Pancreas (tissue), 10 donors: ENCODE measurements at regions not wholly inside any gene's neighbourhood (a gene's known extent, or its start where the extent isn't known, plus 50 kb on each side); places are given as distances from the start of the nearest gene placed in this dataset.
"Not testable (repeated sequence)": the region's sequence is repeated elsewhere in the genome, so short reads cannot be mapped to it uniquely, and the experiment has no call there.

Experiments
- ATAC-seq, 4 donors: fragments of 200-7000 bp; cut with Tn5 transposase; one replicate each; pipeline versions ENCODE4 v1.8.0 to v1.9.1; 2020; ENCODE audit warnings: mild to moderate bottlenecking in 4 of 4, moderate library complexity in 4 of 4
- DNase-seq, 6 donors: peaks; one replicate each; pipeline ENCODE4 v3.0.0-alpha.2; 2020
- FAIRE-seq: peaks from 2 replicates; lab custom pipeline; 2012; peaks lifted over from hg19 to GRCh38; lab: Jason Lieb, UNC
- H3K27ac ChIP-seq, 4 donors: fragments of 200-600 bp; sonication (generic); 1 replicate in 3 of 4; 2 replicates in 1 of 4; pipeline versions ENCODE4 v1.5.0 to v1.8.0; 2020
- H3K27me3 ChIP-seq, 4 donors: fragments of 200-600 bp; one replicate each; pipeline ENCODE4 v1.8.0; 2021
- H3K36me3 ChIP-seq, 3 donors: fragments of 200-600 bp; sonication (generic) in 1 of 3; one replicate each; pipeline versions ENCODE4 v1.5.0 to v1.8.0; 2020 to 2021
- H3K4me1 ChIP-seq, 3 donors: fragments of 200-600 bp; one replicate each; pipeline ENCODE4 v1.8.0; 2021
- H3K4me3 ChIP-seq, 4 donors: fragments of 200-600 bp; sonication (generic) in 2 of 4; one replicate each; pipeline versions ENCODE4 v1.5.0 to v1.8.0; 2020 to 2021
- H3K9me3 ChIP-seq, 4 donors: fragments of 200-600 bp; one replicate each; pipeline ENCODE4 v1.8.0; 2021
- WGBS, 2 donors: extraction: QIAGEN DNeasy Blood & Tissue Kit; methylation state at CpG; one replicate each; pipeline ENCODE4 v1.1.7; 2013; 5-methylcytosine and 5-hydroxymethylcytosine counted together
- intact Hi-C, 3 donors: fragments of 100-400 bp; cut with DNase I; formaldehyde crosslinking; loops; one replicate each; pipeline versions ENCODE4 v1.11.1 to v1.14.2; 2022
- TF ChIP-seq, protein P1 (sequence below), 4 donors: fragments of 200-600 bp; sonication (generic) in 3 of 4; IDR thresholded peaks; one replicate each; pipeline versions ENCODE4 v1.5.0 to v1.8.0; 2021; ENCODE audit warnings: antibody characterized with exemption in 4 of 4
- donor health status: healthy with polysubstance abuse.
- donor health status: DM: no; HTN: no; CAD: no; lungs with moderate emphysema.
- donor health status: DM: no; HTN: no; CAD: no.
- donor health status: control.
- donor health status: control.
- donor health status: Bipolar disorder and iron deficiency.
- donor health status: DM: yes; HTN: yes; CAD: no.
- donor health status: DM: no; HTN: no; CAD: no.
- donor health status: DM: no; HTN: no; CAD: no.
- donor health status: DM: yes; HTN: yes; CAD: no.

- not testable (repeated sequence) for FAIRE-seq, ATAC-seq
- whole genome bisulfite sequencing, 2 donors, result 85 to 92% methylated on average over 3 of the region's 3 CpGs
These were observed 139.1 kb downstream of the SYT15 start for GRCh38 chr10:46718014-46718413.

GRCh38 chr10:46720386-46720785, 141.5 kb downstream of the SYT15 start:
- not testable (repeated sequence) for FAIRE-seq
- ATAC-seq, result peak; percentile 79 to 95 (median 90)

More at GRCh38 chr10:46718014-46718413, 139.1 kb downstream of the SYT15 start:
- DNase-seq, H3K36me3 ChIP-seq, H3K27ac ChIP-seq, H3K9me3 ChIP-seq, H3K4me3 ChIP-seq, intact Hi-C loops, H3K27me3 ChIP-seq, H3K4me1 ChIP-seq: not testable (repeated sequence)

DNA sequence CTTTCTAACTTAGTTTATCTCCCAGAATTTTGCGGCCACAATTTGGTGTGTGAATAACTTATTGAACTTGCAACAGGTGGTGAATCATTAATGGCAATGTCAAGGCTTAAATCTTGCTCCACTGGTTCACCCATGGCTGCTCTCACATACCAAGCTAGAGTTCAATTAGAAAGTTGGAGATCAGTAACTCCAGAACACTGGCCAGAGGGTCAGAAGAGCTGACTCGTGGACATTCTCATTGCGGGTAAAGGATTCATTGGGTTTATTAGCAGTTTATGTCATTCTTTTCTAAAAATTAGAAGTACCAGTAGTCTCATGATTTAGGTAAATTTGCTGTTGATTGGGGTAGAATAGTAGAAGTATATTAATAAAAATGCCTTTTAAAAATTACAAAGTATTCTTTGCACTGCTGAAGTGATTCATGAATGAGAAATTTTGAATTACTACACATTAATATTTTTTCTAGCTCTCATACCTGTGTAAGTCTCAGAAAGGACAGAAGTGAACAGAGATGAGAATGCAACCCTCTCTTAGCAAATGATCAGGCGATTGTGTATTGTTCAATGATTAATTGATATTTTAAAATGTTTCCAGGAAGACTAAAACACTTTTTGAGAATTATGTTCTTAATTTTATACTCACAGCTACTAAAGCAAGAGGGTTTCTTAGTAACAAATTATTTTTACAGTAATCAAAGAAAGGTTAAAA, 142.0 kb downstream of the SYT15 start:
- FAIRE-seq, H3K4me3 ChIP-seq, H3K27me3 ChIP-seq, H3K4me1 ChIP-seq, DNase-seq, H3K36me3 ChIP-seq, H3K9me3 ChIP-seq, intact Hi-C loops: not testable (repeated sequence)
- H3K27ac ChIP-seq, result peak overlapping the region in 3 of 4 donors; percentile 40 to 64 (median 50)
- WGBS, 2 donors, result 20 to 27% methylated on average over 4 of the region's 4 CpGs
- ATAC-seq, result peak; percentile 89 to 96 (median 92)

More at GRCh38 chr10:46720386-46720785, 141.5 kb downstream of the SYT15 start:
- no CpG with 5 or more reads among the region's 1 CpG for WGBS, 2 donors
- H3K36me3 ChIP-seq, H3K27me3 ChIP-seq, H3K4me3 ChIP-seq, H3K9me3 ChIP-seq, H3K4me1 ChIP-seq, intact Hi-C loops: not testable (repeated sequence)
- TF ChIP-seq, protein P1, sequence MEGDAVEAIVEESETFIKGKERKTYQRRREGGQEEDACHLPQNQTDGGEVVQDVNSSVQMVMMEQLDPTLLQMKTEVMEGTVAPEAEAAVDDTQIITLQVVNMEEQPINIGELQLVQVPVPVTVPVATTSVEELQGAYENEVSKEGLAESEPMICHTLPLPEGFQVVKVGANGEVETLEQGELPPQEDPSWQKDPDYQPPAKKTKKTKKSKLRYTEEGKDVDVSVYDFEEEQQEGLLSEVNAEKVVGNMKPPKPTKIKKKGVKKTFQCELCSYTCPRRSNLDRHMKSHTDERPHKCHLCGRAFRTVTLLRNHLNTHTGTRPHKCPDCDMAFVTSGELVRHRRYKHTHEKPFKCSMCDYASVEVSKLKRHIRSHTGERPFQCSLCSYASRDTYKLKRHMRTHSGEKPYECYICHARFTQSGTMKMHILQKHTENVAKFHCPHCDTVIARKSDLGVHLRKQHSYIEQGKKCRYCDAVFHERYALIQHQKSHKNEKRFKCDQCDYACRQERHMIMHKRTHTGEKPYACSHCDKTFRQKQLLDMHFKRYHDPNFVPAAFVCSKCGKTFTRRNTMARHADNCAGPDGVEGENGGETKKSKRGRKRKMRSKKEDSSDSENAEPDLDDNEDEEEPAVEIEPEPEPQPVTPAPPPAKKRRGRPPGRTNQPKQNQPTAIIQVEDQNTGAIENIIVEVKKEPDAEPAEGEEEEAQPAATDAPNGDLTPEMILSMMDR (IDR thresholded peaks at IDR 0.05), result peak in 2 of 4 donors; percentile 12 to 14
- DNase-seq, result peak in 4 of 6 donors; percentile 4 to 62 (median 34)
- H3K27ac ChIP-seq, result peak overlapping the region in 1 of 4 donors; percentile 27

GRCh38 chr10:46724258-46724657, 145.3 kb downstream of the SYT15 start:
- FAIRE-seq, ATAC-seq, H3K4me3 ChIP-seq, H3K4me1 ChIP-seq, H3K9me3 ChIP-seq, H3K27ac ChIP-seq, H3K27me3 ChIP-seq, DNase-seq, H3K36me3 ChIP-seq, intact Hi-C loops: not testable (repeated sequence)
- 82% methylated on average over 3 of the region's 3 CpGs for WGBS, 2 donors

GRCh38 chr10:46728359-46728758, 149.4 kb downstream of the SYT15 start:
- H3K9me3 ChIP-seq, H3K4me3 ChIP-seq, FAIRE-seq, DNase-seq, H3K4me1 ChIP-seq, H3K27me3 ChIP-seq, ATAC-seq, H3K27ac ChIP-seq, intact Hi-C loops, H3K36me3 ChIP-seq: not testable (repeated sequence)

- ATAC-seq, H3K4me3 ChIP-seq, FAIRE-seq: not testable (repeated sequence)
These were observed 151.8 kb downstream of the SYT15 start for GRCh38 chr10:46730729-46731128.

GRCh38 chr10:46733635-46734261, 154.8 kb downstream of the SYT15 start:
- H3K9me3 ChIP-seq, intact Hi-C loops, H3K36me3 ChIP-seq, H3K4me3 ChIP-seq, H3K27me3 ChIP-seq, ATAC-seq, H3K4me1 ChIP-seq, H3K27ac ChIP-seq, FAIRE-seq, DNase-seq: not testable (repeated sequence)
- no CpG with 5 or more reads among the region's 1 CpG for WGBS, 2 donors

More at GRCh38 chr10:46730729-46731128, 151.8 kb downstream of the SYT15 start:
- H3K27me3 ChIP-seq, intact Hi-C loops, H3K9me3 ChIP-seq, DNase-seq, H3K27ac ChIP-seq, H3K36me3 ChIP-seq, H3K4me1 ChIP-seq: not testable (repeated sequence)
- WGBS, 2 donors, result no CpG with 5 or more reads among the region's 3 CpGs

DNA sequence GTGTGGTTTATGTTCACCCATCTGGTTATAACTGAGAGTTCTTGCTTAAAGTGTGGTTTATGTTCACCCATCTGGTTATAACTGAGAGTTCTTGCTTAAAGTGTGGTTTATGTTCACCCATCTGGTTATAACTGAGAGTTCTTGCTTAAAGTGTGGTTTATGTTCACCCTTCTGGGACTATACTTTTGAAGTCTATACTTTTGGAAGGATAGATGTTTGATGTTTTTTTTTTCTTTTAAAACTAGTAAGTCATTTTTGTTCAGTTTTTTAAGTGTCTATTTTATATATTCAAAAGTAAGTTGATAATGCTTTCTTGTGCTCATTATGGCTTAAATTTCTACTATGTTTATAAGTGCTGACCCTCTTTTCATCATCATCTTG, 155.3 kb downstream of the SYT15 start:
- ATAC-seq, H3K27me3 ChIP-seq, H3K9me3 ChIP-seq, DNase-seq, FAIRE-seq, H3K4me3 ChIP-seq, H3K36me3 ChIP-seq, intact Hi-C loops, H3K4me1 ChIP-seq, H3K27ac ChIP-seq: not testable (repeated sequence)

GRCh38 chr10:46739919-46740318, 161.0 kb downstream of the SYT15 start:
- H3K27ac ChIP-seq, intact Hi-C loops, ATAC-seq, FAIRE-seq, DNase-seq, H3K4me3 ChIP-seq, H3K9me3 ChIP-seq, H3K36me3 ChIP-seq, H3K27me3 ChIP-seq, H3K4me1 ChIP-seq: not testable (repeated sequence)
- 62 to 76% methylated on average over 12 to 15 of the region's 16 CpGs for WGBS, 2 donors

DNA sequence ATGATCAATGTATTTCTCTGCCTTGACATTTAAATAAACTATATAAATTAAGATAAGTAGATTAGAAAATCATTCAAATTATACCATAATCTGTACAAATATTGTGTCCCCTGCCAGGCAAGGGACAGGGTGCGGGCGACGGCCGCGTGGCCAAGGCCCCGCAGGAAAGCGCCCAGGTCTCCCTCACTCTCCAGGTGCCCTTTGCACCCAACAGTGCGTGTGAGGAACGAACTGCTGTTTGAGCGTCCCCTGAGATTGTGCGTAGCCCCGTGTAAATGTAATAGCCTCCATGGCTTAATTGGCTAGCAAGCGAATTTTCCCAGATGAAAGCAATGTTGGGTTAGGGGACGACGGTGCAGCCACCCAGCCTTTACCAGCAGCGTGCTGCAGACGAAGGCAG, 161.4 kb downstream of the SYT15 start:
- H3K36me3 ChIP-seq, intact Hi-C loops, DNase-seq, H3K27me3 ChIP-seq, H3K9me3 ChIP-seq, H3K4me3 ChIP-seq, ATAC-seq, FAIRE-seq, H3K27ac ChIP-seq, H3K4me1 ChIP-seq: not testable (repeated sequence)
- 72 to 77% methylated on average over 5 to 10 of the region's 17 CpGs for WGBS, 2 donors

DNA sequence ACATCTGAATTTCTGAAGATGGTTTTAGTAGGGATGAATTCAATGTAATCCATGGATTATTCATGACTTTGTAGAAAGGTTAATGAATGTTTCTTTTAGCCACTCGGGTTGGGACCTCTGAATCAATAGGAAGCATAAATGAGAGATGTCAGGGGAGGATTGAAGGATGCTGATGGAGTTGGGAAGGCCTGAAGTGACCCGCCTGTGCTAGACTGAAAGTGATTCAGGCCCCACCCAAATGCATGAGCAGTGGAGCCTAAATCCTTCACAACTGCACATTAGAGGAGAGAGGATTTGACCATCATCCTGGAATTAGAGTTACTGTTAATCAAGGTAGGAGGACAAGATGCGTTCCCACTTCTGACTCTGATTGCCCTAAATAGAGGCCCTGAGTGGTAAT, 162.2 kb upstream of the PTPN20 start:
- H3K36me3 ChIP-seq, H3K27ac ChIP-seq, H3K4me3 ChIP-seq, DNase-seq, FAIRE-seq, H3K27me3 ChIP-seq, intact Hi-C loops, ATAC-seq, H3K9me3 ChIP-seq, H3K4me1 ChIP-seq: not testable (repeated sequence)
- WGBS, 2 donors, result 86 to 97% methylated on average over 3 of the region's 3 CpGs
